GM21528 (cell line): ENCODE measurements at regions not wholly inside any gene's neighbourhood (a gene's known extent, or its start where the extent isn't known, plus 50 kb on each side); places are given as distances from the start of the nearest gene placed in this dataset.

ENCODE experiments used
- ATAC-seq: cut with Tn5 transposase; IDR thresholded peaks from one replicate; pipeline ENCODE4 v1.9.1; 2021; ENCODE audit warnings: mild to moderate bottlenecking, moderate library complexity; ENCODE audit not compliant: unreplicated experiment, low FRiP score

GRCh38 chr5:56291079-56291643 is 58.0 kb upstream of the ANKRD55 start:
- no peak for ATAC-seq

DNA sequence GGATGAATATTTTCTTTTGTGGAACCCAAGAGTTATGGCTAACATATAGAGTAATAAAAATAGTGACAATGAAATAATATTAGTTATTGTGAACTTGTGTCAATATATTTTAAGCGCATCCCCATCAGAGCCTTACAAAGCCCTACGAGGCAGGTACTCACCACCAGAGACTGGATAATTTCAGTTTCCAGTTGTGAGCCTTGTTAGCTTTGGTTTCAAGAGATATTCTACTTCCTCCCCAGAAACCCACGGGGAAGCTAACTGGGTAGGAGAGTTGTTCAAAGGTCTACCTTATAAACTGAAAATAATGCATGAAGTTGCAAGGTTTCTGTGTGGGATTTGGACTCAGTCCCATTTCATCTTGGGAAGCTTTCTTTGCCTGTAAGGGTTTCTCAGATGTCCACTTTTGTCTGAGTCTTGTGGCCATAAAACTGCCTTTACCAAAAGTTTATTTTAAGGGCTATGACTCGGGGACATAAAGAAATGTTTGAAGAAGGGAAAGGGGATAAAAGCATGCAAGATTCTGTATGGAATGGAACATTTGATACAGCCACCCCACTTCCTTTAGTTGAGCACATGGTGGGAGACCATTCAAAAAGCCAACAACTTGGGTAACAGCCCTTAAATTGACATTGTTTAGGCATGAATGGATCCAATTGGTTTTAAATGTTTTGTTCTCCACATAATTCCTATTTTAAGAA is 57.4 kb upstream of the ANKRD55 start:
- ATAC-seq: no peak

GRCh38 chr5:56289602-56289987 is 56.5 kb upstream of the ANKRD55 start:
- ATAC-seq: no peak

DNA sequence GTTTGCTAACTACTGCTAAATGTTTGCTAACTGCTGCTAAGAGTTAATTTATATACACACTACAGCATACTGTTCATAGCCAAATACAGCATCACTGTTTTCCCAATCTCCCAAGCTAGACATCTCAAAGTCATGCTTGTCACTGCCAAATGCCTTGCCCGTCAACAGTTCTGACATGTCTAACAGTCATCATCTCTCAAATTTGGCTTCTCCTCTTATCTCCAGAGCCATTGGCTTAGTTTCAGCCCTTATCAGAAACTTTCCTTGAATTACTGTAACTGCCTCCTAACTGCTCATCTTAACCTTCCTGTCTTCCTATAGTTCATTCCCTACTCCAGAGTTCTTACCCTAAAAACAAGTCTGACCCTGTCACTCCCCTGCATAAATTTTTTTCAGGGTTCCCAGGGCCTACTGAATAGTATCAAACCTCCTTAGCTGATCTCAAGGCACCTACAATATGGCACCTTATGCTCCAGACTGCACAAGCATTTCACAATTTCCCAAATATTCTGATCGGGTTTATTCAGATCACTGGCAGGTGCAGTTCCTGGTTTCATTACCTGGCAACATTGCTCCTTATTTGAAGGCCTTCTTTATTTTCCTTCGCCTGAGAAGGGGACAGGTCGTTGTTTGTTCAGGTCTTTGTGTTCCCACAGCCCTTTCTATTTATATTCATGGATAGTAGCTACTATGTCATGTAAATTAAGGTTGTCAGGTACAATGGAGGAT is 55.9 kb upstream of the ANKRD55 start:
- ATAC-seq: no peak

- ATAC-seq: no peak
These were observed 53.1 kb upstream of the ANKRD55 start for GRCh38 chr5:56286015-56286884.

- no peak for ATAC-seq
These were observed 49.8 kb upstream of the ANKRD55 start for GRCh38 chr5:56282951-56283350.
